Spleen (tissue), 11 donors: ENCODE measurements at regions not wholly inside any gene's neighbourhood (a gene's known extent, or its start where the extent isn't known, plus 50 kb on each side); places are given as distances from the start of the nearest gene placed in this dataset.

Experiments used
- DNase-seq: peaks from one replicate; pipeline ENCODE4 v3.0.0-alpha.2; 2020
- H3K27ac ChIP-seq, 8 donors: fragments of 200-600 bp; sonication (generic) in 7 of 8; 1 replicate in 4 of 8; 2 replicates in 4 of 8; pipeline versions ENCODE4 v1.5.0 to v1.8.0; 2016 to 2021; ENCODE audit warnings: inconsistent platforms in 4 of 8, mild to moderate bottlenecking in 4 of 8, moderate library complexity in 1 of 8
- H3K27me3 ChIP-seq, 7 donors: fragments of 200-600 bp; sonication (generic) in 6 of 7; replicated peaks in 1 of 7; 1 replicate in 4 of 7; 2 replicates in 3 of 7; pipeline versions ENCODE4 v1.5.0 to v1.8.0; 2016 to 2021; ENCODE audit warnings: inconsistent platforms in 3 of 7, mild to moderate bottlenecking in 1 of 7
- H3K36me3 ChIP-seq, 6 donors: fragments of 200-600 bp; sonication (generic) in 5 of 6; 1 replicate in 4 of 6; 2 replicates in 2 of 6; pipeline versions ENCODE4 v1.5.0 to v1.8.0; 2016 to 2021; ENCODE audit warnings: inconsistent platforms in 2 of 6
- H3K4me1 ChIP-seq, 6 donors: fragments of 200-600 bp; sonication (generic) in 5 of 6; 1 replicate in 3 of 6; 2 replicates in 3 of 6; pipeline versions ENCODE4 v1.5.0 to v1.8.0; 2016 to 2021; ENCODE audit warnings: inconsistent platforms in 3 of 6
- H3K4me3 ChIP-seq, 8 donors: fragments of 200-600 bp; sonication (generic) in 7 of 8; 1 replicate in 4 of 8; 2 replicates in 4 of 8; pipeline versions ENCODE4 v1.5.0 to v1.8.0; 2016 to 2021; ENCODE audit warnings: inconsistent platforms in 4 of 8, mild to moderate bottlenecking in 4 of 8, moderate library complexity in 2 of 8
- H3K9me3 ChIP-seq, 8 donors: fragments of 200-600 bp; sonication (generic) in 7 of 8; 1 replicate in 4 of 8; 2 replicates in 4 of 8; pipeline versions ENCODE4 v1.5.0 to v1.8.0; 2016 to 2021; ENCODE audit warnings: inconsistent platforms in 4 of 8
- POLR2A ChIP-seq, 3 donors: fragments of 450-650 bp; IDR thresholded peaks; one replicate each; pipeline ENCODE4 v1.5.1; 2017; ENCODE audit warnings: antibody characterized with exemption in 3 of 3, mild to moderate bottlenecking in 1 of 3
- POLR2AphosphoS5 ChIP-seq, 3 donors: sonication (generic); formaldehyde crosslinking; IDR thresholded peaks; one replicate each; pipeline ENCODE4 v1.5.1; 2017; ENCODE audit warnings: antibody characterized with exemption in 3 of 3
- WGBS, 5 donors: extraction: QIAGEN DNeasy Blood & Tissue Kit in 3 of 5; methylation state at CpG; one replicate each; pipeline versions ENCODE4 v1.1.5 to v1.1.7; 2013 to 2018; 5-methylcytosine and 5-hydroxymethylcytosine counted together
- intact Hi-C: fragments of 100-400 bp; cut with DNase I; formaldehyde crosslinking; loops from one replicate; pipeline ENCODE4 v1.15.0; 2023; ENCODE audit warnings: low total_unique reads
- TF ChIP-seq, protein P1 (sequence below), 11 experiments: fragments of 200-600 bp in 7 of 11; fragments of 450-650 bp in 4 of 11; sonication (generic) in 4 of 11; IDR thresholded peaks in 8 of 11; conservative IDR thresholded peaks in 3 of 11; 1 replicate in 7 of 11; 2 replicates in 4 of 11; pipeline versions ENCODE4 v1.4.0 to v1.8.0; 2016 to 2021; ENCODE audit warnings: antibody characterized with exemption in 11 of 11, inconsistent platforms in 4 of 11, mild to moderate bottlenecking in 1 of 11
- donor health status: healthy with polysubstance abuse.
- donor health status: DM: no; HTN: no; CAD: no; lungs with moderate emphysema.
- donor health status: DM: no; HTN: no; CAD: no.
- donor health status: Bipolar disorder and iron deficiency.
- donor health status: healthy.
- donor health status: DM: no; HTN: no; CAD: no.
- donor health status: DM: yes; HTN: yes; CAD: no.

DNA sequence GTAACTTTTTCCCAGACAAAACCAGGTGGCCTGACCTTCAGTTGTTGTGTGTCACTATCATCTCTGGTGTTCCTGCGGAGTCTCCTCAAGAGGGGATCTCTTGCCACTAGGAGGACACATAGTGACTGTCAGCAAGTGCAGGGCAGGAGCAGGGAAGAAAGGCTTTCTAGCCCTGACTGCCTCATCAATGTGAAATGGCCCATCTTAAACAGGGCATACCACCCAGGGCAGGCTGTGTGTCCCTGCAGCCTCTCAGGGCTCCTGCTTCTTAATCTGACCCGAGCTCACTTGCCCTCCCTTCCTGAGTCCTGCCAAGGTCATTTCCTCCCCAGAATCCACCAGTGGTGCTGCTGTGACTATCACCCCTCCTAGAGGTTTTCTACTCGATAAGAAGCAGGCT is 57.4 kb upstream of the SIMC1 start:
- intact Hi-C loops = no loop called here
- H3K9me3 ChIP-seq = peaks cover 0 to 8% (median 0%) of the 10 kb centered on the region in 8 donors
- H3K4me3 ChIP-seq = no peak overlapping the region
- peak overlapping the region in 4 of 8 donors; percentile 0 to 39 (median 23) for H3K27ac ChIP-seq
- H3K36me3 ChIP-seq = no peaks in the 10 kb centered on the region
- H3K27me3 ChIP-seq = peaks cover 0 to 31% (median 0%) of the 10 kb centered on the region in 7 donors
- WGBS, 5 donors = 31 to 41% (median 38%) methylated on average over 3 of the region's 3 CpGs
- no peak for DNase-seq
- TF ChIP-seq, protein P1, sequence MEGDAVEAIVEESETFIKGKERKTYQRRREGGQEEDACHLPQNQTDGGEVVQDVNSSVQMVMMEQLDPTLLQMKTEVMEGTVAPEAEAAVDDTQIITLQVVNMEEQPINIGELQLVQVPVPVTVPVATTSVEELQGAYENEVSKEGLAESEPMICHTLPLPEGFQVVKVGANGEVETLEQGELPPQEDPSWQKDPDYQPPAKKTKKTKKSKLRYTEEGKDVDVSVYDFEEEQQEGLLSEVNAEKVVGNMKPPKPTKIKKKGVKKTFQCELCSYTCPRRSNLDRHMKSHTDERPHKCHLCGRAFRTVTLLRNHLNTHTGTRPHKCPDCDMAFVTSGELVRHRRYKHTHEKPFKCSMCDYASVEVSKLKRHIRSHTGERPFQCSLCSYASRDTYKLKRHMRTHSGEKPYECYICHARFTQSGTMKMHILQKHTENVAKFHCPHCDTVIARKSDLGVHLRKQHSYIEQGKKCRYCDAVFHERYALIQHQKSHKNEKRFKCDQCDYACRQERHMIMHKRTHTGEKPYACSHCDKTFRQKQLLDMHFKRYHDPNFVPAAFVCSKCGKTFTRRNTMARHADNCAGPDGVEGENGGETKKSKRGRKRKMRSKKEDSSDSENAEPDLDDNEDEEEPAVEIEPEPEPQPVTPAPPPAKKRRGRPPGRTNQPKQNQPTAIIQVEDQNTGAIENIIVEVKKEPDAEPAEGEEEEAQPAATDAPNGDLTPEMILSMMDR (IDR thresholded peaks at IDR 0.05 in 8 of 11, conservative IDR thresholded peaks at IDR 0.05 in 3 of 11) = no peak
- TF ChIP-seq POLR2AphosphoS5 (IDR thresholded peaks at IDR 0.05) (peak in 1 of 3 donors; percentile 23), POLR2A (IDR thresholded peaks at IDR 0.05) (no peak)
- H3K4me1 ChIP-seq = peaks cover 0 to 17% (median 12%) of the 10 kb centered on the region in 6 donors

DNA sequence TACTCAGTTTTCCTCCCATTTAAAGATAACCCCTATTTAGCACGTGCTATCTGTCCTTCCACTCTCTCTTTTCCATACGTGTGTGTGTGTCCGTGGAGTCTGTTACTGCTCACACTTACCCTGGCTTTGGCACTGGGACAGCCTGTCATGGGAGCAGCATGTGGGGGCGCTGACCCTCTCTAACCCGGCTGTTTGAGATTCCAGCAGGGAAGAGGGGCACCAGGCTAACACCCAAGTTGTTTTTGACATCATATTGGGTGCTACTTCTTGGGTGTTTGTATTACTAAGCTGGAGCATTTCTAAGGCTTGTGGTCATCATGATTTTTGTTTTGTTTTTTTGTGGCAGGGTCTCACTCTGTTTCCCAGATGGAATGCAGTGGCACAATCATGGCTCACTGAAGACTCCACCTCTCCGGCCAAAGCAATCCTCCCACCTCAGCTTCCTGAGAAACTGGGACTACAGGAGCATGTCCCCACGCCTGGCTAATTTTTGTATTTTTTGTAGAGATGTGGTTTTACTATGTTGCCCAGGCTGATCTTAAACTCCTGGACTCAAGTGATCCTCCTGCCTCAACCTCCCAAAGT is 56.9 kb upstream of the SIMC1 start:
- H3K4me1 ChIP-seq = peaks cover 0 to 17% (median 12%) of the 10 kb centered on the region in 6 donors
- H3K4me3 ChIP-seq = no peak overlapping the region
- peaks cover 0 to 26% (median 0%) of the 10 kb centered on the region in 7 donors for H3K27me3 ChIP-seq
- peaks cover 0 to 8% (median 0%) of the 10 kb centered on the region in 8 donors for H3K9me3 ChIP-seq
- 55 to 79% (median 67%) methylated on average over 7 of the region's 7 CpGs for WGBS, 5 donors
- H3K27ac ChIP-seq = peak overlapping the region in 4 of 8 donors; percentile 0 to 39 (median 23)
- TF ChIP-seq POLR2AphosphoS5 (IDR thresholded peaks at IDR 0.05) = no peak
- TF ChIP-seq, protein P1 (IDR thresholded peaks at IDR 0.05 in 8 of 11, conservative IDR thresholded peaks at IDR 0.05 in 3 of 11) = no peak
- TF ChIP-seq POLR2A (IDR thresholded peaks at IDR 0.05) = no peak
- no peak for DNase-seq
- intact Hi-C loops = no loop called here
- no peaks in the 10 kb centered on the region for H3K36me3 ChIP-seq

DNA sequence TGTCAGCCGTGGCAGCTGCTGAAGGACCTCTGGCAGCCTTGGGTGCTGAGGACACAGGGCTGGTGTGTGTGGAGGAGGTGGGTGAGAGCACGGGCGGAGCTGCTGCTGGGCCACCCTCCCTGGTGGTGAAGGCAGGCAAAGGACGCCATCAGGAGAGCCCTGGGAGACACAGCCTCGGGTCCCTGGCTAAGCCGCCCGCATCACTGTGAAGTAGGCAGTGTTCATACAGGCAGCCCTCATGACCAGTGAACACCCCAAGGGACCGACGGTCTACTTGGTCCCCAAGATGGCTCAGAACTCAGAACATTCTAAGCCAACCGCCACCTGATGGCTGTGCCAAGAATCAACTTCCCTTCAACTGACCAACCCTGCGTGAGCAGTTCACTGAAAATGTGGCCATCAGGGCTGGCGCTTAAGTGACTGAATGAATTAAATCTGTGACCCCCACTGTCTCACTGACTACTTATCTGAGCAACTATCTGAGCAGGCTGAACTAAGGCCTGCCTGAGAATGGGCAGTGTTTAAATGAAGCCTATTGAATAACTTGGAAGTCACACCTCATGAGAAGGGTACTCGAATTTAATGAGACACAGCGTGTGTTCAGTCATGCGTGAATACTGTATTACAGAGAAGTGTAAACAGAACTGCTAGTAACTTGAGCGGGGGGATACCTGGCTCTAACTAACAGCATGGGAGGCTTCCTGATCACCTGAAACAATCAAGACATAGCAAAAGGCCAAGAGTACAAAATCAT is 54.7 kb upstream of the SIMC1 start:
- no peak for TF ChIP-seq POLR2A (IDR thresholded peaks at IDR 0.05)
- peaks cover 0 to 12% (median 0%) of the 10 kb centered on the region in 7 donors for H3K27me3 ChIP-seq
- intact Hi-C loops = no loop called here
- H3K9me3 ChIP-seq = peaks cover 0 to 6% (median 0%) of the 10 kb centered on the region in 8 donors
- H3K36me3 ChIP-seq = no peaks in the 10 kb centered on the region
- peaks cover 0 to 17% (median 12%) of the 10 kb centered on the region in 6 donors for H3K4me1 ChIP-seq
- DNase-seq = no peak
- WGBS, 5 donors = 87 to 91% (median 90%) methylated on average over 14 to 16 of the region's 16 CpGs
- H3K27ac ChIP-seq = no peak overlapping the region
- H3K4me3 ChIP-seq = no peak overlapping the region

DNA sequence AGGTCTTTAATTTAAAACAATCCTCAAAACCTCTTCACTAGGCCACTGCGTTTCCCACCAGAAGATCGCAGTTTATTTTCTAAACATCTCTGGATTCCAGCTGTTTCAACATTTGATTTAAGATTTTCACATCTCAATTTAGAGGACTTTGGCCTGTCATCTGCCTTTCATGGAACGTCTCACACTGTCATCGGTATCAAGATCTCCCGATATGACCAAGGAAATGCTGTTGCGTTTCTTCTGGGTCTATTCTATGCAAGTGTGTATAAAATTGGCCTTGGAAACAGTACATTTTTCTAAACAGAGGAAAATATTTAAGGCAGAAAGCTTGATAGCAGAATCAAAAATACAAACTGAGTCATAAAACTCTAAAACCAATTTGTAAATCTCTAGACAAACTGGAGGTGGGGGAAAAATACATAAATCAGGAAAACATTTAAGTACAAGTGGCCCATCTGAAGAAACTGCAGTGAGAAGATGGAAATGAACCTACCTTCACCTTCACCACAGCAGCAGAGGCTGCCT is 53.6 kb upstream of the SIMC1 start:
- peaks cover 0 to 17% (median 12%) of the 10 kb centered on the region in 6 donors for H3K4me1 ChIP-seq
- WGBS, 5 donors = 79 to 92% (median 91%) methylated on average over 6 of the region's 6 CpGs
- intact Hi-C loops = no loop called here

More for the DNA sequence above, 53.6 kb upstream of the SIMC1 start:
- no peak overlapping the region for H3K27ac ChIP-seq
- H3K4me3 ChIP-seq = no peak overlapping the region
- TF ChIP-seq, protein P1 (IDR thresholded peaks at IDR 0.05 in 8 of 11, conservative IDR thresholded peaks at IDR 0.05 in 3 of 11) = no peak
- no peaks in the 10 kb centered on the region for H3K36me3 ChIP-seq
- peaks cover 0 to 5% (median 0%) of the 10 kb centered on the region in 7 donors for H3K27me3 ChIP-seq
- DNase-seq = no peak
- no peaks in the 10 kb centered on the region for H3K9me3 ChIP-seq
